Stimulated activated CD4-positive, alpha-beta T cell treated with anti-CD3 and anti-CD28 coated beads, TNF-alpha, amount 100 ng/mL, for 48 hours (primary cell): ENCODE measurements at regions not wholly inside any gene's neighbourhood (a gene's known extent, or its start where the extent isn't known, plus 50 kb on each side); places are given as distances from the start of the nearest gene placed in this dataset.
A peak's percentile ranks its signal among the peaks of the same experiment; 100 is the strongest.
"Not testable (repeated sequence)": the region's sequence is repeated elsewhere in the genome, so short reads cannot be mapped to it uniquely, and the experiment has no call there.

Experiments used
- DNase-seq, 3 donors: peaks; one replicate each; pipeline ENCODE4 v3.0.0-alpha.2; 2020; ENCODE audit warnings: low read depth in 3 of 3

DNA sequence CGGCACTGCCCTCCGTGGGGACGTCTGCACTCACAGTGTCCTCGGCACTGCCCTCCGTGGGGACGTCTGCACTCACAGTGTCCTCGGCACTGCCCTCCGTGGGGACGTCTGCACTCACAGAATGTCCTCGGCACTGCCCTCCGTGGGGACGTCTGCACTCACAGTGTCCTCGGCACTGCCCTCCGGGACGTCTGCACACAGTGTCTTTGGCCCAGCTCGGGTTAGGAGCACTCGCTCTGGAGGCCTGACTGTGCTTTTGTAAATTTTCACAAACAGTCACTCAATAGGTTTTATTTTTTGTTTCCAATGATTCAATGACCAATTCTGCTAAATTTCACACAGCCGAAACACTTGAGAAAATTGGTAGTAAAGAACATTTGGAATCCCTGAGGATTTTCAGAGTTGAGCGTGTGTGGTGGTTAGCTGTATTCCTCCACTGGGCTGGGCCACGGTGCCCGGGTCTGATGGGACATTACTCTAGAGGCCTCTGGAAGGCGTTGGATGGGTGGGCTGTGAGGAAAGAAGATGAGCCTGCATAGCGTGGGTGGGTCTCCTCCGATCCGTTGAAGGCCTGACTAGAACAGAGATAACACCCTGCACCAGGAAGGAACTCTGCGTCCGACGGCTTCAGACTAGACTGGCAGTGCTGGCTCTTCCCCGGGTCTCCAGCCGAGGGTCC lies 134.8 kb downstream of the RTP5 start:
- DNase-seq: no peak

DNA sequence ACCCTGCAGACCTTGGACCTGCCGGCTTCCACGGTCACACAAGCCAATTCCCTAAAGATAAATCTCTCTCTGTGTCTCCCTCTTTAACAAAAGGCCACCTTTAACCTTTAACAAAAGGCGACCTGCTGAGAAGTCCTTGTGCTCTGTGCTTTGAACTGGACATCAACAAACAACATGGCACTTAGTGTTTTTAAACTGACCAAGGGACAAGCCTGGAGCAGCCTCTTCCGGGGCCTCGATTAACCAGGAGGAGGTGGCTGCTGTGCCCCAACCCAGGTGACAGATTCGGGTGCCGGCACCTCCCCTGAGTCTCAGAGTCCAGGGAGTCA lies 135.3 kb downstream of the RTP5 start:
- no peak for DNase-seq

- DNase-seq: not testable (repeated sequence)
These were observed 136.6 kb downstream of the RTP5 start for GRCh38 chr2:242006091-242006634.

DNA sequence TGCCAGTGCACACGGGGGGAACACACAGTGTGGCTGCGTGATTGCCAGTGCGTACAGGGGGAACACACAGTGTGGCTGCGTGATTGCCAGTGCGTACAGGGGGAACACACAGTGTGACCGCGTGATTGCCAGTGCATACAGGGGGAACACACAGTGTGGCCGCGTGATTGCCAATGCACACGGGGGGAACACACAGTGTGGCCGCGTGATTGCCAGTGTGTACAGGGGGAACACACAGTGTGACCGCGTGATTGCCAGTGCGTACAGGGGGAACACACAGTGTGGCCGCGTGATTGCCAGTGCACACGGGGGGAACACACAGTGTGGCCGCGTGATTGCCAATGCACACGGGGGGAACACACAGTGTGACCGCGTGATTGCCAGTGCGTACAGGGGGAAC lies 139.4 kb downstream of the RTP5 start:
- not testable (repeated sequence) for DNase-seq

DNA sequence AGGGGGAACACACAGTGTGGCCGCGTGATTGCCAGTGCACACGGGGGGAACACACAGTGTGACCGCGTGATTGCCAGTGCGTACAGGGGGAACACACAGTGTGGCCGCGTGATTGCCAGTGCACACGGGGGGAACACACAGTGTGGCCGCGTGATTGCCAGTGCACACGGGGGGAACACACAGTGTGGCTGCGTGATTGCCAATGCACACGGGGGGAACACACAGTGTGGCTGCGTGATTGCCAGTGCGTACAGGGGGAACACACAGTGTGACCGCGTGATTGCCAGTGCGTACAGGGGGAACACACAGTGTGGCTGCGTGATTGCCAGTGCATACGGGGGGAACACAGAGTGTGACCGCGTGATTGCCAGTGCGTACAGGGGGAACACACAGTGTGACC lies 140.3 kb downstream of the RTP5 start:
- not testable (repeated sequence) for DNase-seq

- not testable (repeated sequence) for DNase-seq
These were observed 141.0 kb downstream of the RTP5 start for GRCh38 chr2:242010252-242011166.

DNA sequence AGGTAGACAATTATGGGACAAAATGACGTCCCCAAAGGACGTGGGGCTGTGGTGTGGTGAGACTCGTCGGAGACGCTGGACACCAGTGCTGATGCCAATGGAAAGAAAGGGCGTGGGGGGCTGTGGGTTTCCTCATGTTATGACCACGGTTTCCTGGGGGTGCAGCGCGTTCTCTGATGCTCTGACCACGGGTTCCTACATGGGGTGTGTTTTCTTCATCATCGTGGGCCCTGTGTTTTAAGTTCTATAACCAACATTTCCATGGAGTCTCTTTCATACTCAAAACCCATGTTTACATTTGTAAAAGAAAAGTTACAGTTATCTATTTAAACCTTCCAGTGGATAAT lies 141.6 kb downstream of the RTP5 start:
- peak in 1 of 3 donors; percentile 14 for DNase-seq

DNA sequence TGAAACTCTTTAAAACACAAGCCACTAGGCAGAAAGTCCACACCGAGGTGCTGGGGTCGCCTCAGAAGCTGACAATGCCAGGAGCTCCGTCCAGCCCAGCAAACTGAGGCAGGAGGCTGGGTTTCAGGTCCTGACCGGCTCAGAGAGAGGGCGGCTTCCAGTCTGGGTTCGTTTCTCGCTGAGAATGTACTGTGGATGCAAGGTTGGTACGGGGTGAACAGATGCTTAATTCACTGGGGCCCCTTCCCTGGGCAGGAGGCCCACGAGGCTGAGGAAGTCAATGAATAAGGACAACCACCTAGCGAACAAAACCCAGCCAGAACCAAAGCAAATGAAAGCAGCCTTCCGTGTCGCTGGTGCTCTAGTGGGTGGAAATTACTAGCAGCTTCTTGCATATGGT lies 142.0 kb downstream of the RTP5 start:
- DNase-seq: no peak

- no peak for DNase-seq
These were observed 142.6 kb downstream of the RTP5 start for GRCh38 chr2:242011991-242012764.

DNA sequence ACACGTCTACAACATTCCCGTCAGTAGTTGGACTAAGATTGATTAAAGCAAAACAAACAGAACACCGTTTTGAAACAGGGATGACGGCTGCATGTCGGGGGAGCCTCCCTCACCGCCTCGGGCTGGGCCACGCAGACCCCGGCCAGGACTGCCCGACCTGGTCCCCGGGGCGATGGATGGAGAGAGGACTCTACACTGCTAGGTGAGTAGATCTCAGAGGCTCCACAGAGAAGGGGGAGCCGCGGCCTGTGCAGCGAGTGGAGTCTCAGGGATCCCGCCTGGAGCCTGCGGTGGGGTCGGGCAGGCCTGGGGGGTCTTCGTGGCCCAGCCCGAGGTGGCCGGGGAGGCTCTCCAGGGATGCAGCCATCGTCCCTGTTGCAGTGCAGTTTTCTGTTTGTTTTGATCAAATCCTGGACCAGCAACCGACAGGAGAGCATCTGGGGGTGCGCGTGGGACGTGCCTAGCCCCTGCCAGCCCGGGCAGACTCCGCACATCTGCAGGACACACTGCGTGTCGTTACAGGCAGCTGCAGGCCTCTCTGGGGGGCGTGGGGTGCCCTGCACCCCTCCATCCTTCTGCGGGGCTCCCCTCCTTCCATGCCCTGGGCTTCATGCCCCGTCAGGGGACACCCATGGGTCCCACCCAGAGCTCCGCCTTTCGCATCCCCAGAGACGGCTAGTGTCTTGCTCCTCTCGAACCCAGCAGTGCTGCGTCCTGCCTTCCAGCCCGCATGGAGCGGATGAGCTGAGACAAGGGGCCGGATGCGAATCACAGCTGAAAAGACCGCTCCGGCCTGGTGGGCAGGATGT lies 143.6 kb downstream of the RTP5 start:
- DNase-seq: no peak

DNA sequence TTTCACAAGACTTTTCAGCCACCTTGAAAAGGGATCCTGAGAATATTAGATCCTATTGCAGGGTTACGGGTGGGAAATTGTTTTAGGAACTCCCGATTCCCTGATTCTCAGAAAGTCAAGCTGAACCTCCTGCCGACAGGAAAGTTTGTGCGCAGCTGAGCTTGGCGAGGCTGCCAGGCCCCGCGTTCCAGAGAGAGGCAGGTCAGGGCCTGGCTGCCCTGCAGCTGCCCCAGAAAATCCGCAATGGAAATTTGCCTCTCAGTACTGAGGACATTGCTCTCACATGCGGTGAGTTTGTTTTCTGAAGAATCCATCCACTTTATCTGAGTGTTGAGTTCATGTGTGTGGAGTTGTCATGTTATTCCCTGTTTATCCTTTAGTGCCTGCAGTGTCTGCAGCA lies 144.2 kb downstream of the RTP5 start:
- DNase-seq: no peak

- DNase-seq: no peak
These were observed 145.9 kb downstream of the RTP5 start for GRCh38 chr2:242015108-242016065.

DNA sequence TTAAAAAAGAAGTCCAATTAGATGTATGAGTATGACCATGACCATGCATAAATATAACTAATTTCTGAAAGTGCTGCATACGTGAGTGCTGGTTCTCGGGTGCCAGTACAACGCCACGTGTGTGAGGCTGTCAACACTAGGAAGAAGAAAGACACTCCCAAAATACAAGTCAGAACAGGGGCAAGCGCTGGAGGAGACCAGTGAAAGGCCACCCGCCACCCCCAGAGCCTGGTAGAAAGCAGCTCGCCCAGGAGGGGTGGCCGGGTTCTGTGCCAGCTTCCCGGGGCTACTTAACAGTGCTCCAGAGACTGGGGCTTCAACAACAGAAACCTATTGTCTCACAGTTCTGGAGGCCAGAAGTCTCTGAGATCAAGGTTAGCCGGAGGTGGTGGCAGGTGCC lies 147.6 kb downstream of the RTP5 start:
- no peak for DNase-seq

- DNase-seq: not testable (repeated sequence)
These were observed 148.9 kb downstream of the RTP5 start for GRCh38 chr2:242018416-242018815.

DNA sequence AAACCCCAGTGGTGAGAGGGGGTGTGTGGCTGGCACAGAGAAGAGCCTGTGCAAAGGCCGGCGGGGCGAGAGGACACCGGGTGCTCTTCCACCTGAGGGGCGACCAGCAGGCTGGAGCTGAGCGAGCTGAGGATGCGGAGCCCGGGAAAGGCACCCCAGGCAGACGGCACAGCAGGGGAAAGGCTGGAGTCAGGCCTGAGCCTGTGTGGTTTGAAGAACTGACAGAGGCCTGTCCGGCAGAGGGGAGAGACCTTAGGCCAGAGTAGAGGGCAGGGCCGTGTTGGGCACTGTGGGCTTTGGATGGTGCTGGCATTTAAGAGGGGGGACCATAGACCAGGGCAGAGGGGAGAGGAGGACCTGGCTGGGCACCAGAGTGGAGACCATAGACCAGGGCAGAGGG lies 149.8 kb downstream of the RTP5 start:
- no peak for DNase-seq

GRCh38 chr2:242020196-242021004 lies 150.9 kb downstream of the RTP5 start:
- DNase-seq: no peak

DNA sequence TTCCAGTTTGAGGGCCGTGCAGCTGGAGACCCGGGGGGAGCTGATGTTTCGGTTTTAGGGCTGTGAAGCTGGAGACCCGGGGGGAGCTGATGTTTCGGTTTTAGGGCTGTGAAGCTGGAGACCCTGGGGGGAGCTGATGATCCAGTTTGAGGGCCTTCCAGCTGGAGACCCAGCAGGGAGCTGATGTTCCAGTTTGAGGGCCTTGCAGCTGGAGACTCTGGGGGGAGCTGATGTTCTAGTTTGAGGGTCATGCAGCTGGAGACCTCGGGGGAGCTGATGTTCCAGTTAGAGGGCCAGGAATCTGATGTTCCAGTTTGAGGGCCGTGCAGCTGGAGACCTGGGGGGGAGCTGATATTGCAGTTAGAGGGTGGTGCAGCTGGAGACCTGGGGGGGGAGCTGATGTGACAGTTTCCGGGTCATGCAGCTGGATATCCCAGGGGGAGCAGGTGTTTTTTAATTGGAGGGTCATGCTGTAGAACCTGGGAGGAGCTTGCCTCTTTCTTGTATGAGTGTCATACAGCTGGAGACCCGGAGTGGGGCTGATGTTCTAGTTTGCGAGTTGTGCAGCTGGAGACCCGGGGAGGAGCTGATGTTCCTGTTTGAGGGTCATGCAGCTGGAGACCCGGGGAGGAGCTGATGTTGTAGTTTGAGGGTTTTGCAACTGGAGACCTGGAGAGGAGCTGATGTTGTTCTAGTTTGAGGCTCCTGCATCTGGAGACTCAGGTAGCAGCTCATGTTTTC lies 153.2 kb downstream of the RTP5 start:
- no peak for DNase-seq

DNA sequence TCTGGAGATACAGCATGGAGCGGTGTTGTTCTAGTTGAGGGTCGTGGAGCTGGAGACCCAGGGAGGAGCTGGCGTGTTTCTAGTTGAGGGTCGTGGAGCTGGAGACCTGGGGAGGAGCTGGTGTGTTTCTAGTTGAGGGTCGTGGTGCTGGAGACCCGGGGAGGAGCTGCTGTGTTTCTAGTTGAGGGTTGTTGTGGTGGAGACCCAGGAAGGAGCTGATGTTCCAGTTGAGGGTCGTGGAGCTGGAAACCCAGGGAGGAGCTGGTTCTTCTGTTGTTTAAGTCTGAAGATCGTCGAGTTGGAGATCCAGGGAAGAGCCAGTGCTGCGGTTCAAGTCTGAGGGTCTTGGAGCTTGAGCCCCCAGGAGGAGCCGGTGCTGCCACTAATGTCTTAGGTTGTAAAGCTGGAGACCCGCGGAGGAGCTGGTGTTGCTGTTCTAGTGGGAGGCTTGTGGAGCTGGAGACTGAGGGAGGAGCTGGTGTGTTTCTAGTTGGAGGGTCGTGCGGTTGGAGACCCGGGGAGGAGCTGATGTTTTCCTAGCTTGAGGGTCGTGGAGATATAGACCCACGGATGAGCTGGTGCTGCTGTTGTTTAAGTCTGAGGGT lies 155.3 kb downstream of the RTP5 start:
- DNase-seq: no peak
